Astrocyte of the spinal cord (primary cell): ENCODE measurements at regions not wholly inside any gene's neighbourhood (a gene's known extent, or its start where the extent isn't known, plus 50 kb on each side); places are given as distances from the start of the nearest gene placed in this dataset.

Experiments used
- DNase-seq: peaks from one replicate; pipeline ENCODE4 v3.0.0; 2011; ENCODE audit warnings: low read depth, low spot score
- H3K4me3 ChIP-seq: 2 replicates; pipeline ENCODE4 v1.5.1; 2011; ENCODE audit warnings: low read depth, mild to moderate bottlenecking, low read length, moderate library complexity
- in situ Hi-C: cut with HindIII; loops from 2 replicates; pipeline ENCODE4 v1.10.0; 2017; ENCODE audit warnings: low sequenced_read_pairs
- TF ChIP-seq, protein P1 (sequence below): IDR thresholded peaks from 2 replicates; pipeline ENCODE4 v1.5.1; 2012; ENCODE audit warnings: low read depth, mild to moderate bottlenecking, low read length, inconsistent platforms

DNA sequence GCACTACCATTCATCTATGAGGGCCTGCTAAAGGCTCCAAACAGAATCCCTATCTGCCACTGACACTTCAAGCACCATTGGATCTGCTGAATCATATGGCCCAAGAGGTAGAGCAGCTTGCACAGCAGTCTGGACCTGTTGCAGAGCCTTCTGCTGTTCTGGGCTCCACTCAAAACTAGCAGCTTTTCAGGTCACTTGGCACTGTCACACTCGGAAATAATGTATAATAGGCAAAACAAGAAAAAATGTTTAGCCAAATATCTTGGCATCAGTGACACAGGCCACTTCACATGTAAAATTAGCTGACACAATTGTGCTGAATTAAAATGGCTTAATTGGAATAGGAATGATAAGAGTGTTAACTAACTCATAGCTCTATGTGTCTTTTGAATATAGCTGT, 1182.9 kb upstream of the LRRTM3 start:
- in situ Hi-C loops = no loop called here
- TF ChIP-seq, protein P1, sequence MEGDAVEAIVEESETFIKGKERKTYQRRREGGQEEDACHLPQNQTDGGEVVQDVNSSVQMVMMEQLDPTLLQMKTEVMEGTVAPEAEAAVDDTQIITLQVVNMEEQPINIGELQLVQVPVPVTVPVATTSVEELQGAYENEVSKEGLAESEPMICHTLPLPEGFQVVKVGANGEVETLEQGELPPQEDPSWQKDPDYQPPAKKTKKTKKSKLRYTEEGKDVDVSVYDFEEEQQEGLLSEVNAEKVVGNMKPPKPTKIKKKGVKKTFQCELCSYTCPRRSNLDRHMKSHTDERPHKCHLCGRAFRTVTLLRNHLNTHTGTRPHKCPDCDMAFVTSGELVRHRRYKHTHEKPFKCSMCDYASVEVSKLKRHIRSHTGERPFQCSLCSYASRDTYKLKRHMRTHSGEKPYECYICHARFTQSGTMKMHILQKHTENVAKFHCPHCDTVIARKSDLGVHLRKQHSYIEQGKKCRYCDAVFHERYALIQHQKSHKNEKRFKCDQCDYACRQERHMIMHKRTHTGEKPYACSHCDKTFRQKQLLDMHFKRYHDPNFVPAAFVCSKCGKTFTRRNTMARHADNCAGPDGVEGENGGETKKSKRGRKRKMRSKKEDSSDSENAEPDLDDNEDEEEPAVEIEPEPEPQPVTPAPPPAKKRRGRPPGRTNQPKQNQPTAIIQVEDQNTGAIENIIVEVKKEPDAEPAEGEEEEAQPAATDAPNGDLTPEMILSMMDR = no peak
- DNase-seq = no peak
- H3K4me3 ChIP-seq = no peak overlapping the region

DNA sequence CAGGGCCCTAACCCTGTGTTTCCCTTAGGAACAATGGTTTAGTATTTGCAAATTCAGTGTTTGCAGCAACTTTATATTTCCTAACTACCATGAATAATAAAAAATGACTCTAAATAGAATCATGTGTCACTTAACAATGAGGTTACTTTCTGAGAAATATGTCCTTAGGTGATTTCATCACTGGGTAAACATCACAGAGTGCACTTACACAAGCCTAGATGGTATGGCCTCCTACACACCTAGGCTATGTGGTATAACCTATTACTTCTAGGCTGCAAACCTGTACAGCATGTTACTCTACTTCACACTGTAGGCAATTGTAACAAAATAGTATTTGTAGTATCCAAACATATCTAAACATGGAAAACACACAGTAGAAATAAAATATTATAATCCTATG, 1174.6 kb upstream of the LRRTM3 start:
- no peak for DNase-seq
- TF ChIP-seq, protein P1 = no peak
- no peak overlapping the region for H3K4me3 ChIP-seq
- in situ Hi-C loops = no loop called here

- in situ Hi-C loops = no loop called here
Measured at GRCh38 chr10:65751896-65752295, 1173.9 kb upstream of the LRRTM3 start.

GRCh38 chr10:65753532-65753931, 1172.3 kb upstream of the LRRTM3 start:
- H3K4me3 ChIP-seq = no peak overlapping the region
- no peak for DNase-seq
- TF ChIP-seq, protein P1 = no peak
- in situ Hi-C loops = no loop called here

More at GRCh38 chr10:65751896-65752295, 1173.9 kb upstream of the LRRTM3 start:
- DNase-seq = no peak
- H3K4me3 ChIP-seq = no peak overlapping the region
- TF ChIP-seq, protein P1 = no peak

DNA sequence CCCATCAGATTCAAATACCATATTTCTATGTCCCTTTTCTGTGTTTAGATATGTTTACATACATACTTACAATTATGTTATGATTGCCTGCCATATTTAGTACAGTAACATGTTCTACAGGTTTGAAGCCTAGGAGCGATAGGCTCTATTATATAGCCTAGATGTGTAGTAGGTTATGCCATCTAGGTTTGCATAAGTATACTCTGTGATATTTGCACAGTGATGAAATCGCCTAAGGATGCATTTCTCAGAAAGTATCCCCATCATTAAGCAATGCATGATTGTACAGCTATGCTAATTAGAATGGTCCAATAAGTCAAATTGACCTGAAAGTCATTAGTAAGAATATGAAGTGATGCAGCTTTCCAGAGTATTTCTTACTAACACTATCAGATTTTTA, 1171.7 kb upstream of the LRRTM3 start:
- in situ Hi-C loops = no loop called here
- no peak overlapping the region for H3K4me3 ChIP-seq
- TF ChIP-seq, protein P1 = no peak
- no peak for DNase-seq

- no peak overlapping the region for H3K4me3 ChIP-seq
- TF ChIP-seq, protein P1 = no peak
- in situ Hi-C loops = no loop called here
- DNase-seq = no peak
Measured at GRCh38 chr10:65762311-65762710, 1163.5 kb upstream of the LRRTM3 start.

- TF ChIP-seq, protein P1 = no peak
- no peak for DNase-seq
- no peak overlapping the region for H3K4me3 ChIP-seq
- in situ Hi-C loops = no loop called here
Measured at GRCh38 chr10:65765006-65765541, 1160.8 kb upstream of the LRRTM3 start.
